ENCODE measurements at regions not wholly inside any gene's neighbourhood (a gene's known extent, or its start where the extent isn't known, plus 50 kb on each side); places are given as distances from the start of the nearest gene placed in this dataset.

DNA sequence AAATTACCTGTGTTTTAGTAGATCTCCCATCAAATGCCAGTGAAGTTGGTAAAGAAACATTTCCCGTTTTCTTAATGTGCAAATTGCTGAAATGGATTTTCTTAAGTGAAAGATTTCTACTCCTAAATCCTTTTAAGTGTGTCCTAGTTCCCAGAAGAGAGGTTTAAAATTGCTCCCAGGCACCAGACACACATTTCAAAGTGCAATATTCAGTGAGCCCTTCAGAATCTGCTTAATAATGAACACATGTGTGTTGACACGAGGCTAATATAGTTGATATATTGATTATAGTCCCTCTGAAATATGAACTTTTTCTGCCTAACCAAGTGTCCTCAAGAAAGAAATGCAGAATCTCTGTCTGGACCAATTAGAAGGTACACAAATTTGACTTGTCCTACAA is 861.7 kb upstream of the CNTNAP5 start (continued):
- TF ChIP-seq, protein P1, sequence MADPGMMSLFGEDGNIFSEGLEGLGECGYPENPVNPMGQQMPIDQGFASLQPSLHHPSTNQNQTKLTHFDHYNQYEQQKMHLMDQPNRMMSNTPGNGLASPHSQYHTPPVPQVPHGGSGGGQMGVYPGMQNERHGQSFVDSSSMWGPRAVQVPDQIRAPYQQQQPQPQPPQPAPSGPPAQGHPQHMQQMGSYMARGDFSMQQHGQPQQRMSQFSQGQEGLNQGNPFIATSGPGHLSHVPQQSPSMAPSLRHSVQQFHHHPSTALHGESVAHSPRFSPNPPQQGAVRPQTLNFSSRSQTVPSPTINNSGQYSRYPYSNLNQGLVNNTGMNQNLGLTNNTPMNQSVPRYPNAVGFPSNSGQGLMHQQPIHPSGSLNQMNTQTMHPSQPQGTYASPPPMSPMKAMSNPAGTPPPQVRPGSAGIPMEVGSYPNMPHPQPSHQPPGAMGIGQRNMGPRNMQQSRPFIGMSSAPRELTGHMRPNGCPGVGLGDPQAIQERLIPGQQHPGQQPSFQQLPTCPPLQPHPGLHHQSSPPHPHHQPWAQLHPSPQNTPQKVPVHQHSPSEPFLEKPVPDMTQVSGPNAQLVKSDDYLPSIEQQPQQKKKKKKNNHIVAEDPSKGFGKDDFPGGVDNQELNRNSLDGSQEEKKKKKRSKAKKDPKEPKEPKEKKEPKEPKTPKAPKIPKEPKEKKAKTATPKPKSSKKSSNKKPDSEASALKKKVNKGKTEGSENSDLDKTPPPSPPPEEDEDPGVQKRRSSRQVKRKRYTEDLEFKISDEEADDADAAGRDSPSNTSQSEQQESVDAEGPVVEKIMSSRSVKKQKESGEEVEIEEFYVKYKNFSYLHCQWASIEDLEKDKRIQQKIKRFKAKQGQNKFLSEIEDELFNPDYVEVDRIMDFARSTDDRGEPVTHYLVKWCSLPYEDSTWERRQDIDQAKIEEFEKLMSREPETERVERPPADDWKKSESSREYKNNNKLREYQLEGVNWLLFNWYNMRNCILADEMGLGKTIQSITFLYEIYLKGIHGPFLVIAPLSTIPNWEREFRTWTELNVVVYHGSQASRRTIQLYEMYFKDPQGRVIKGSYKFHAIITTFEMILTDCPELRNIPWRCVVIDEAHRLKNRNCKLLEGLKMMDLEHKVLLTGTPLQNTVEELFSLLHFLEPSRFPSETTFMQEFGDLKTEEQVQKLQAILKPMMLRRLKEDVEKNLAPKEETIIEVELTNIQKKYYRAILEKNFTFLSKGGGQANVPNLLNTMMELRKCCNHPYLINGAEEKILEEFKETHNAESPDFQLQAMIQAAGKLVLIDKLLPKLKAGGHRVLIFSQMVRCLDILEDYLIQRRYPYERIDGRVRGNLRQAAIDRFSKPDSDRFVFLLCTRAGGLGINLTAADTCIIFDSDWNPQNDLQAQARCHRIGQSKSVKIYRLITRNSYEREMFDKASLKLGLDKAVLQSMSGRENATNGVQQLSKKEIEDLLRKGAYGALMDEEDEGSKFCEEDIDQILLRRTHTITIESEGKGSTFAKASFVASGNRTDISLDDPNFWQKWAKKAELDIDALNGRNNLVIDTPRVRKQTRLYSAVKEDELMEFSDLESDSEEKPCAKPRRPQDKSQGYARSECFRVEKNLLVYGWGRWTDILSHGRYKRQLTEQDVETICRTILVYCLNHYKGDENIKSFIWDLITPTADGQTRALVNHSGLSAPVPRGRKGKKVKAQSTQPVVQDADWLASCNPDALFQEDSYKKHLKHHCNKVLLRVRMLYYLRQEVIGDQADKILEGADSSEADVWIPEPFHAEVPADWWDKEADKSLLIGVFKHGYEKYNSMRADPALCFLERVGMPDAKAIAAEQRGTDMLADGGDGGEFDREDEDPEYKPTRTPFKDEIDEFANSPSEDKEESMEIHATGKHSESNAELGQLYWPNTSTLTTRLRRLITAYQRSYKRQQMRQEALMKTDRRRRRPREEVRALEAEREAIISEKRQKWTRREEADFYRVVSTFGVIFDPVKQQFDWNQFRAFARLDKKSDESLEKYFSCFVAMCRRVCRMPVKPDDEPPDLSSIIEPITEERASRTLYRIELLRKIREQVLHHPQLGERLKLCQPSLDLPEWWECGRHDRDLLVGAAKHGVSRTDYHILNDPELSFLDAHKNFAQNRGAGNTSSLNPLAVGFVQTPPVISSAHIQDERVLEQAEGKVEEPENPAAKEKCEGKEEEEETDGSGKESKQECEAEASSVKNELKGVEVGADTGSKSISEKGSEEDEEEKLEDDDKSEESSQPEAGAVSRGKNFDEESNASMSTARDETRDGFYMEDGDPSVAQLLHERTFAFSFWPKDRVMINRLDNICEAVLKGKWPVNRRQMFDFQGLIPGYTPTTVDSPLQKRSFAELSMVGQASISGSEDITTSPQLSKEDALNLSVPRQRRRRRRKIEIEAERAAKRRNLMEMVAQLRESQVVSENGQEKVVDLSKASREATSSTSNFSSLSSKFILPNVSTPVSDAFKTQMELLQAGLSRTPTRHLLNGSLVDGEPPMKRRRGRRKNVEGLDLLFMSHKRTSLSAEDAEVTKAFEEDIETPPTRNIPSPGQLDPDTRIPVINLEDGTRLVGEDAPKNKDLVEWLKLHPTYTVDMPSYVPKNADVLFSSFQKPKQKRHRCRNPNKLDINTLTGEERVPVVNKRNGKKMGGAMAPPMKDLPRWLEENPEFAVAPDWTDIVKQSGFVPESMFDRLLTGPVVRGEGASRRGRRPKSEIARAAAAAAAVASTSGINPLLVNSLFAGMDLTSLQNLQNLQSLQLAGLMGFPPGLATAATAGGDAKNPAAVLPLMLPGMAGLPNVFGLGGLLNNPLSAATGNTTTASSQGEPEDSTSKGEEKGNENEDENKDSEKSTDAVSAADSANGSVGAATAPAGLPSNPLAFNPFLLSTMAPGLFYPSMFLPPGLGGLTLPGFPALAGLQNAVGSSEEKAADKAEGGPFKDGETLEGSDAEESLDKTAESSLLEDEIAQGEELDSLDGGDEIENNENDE (IDR thresholded peaks at IDR 0.05; ENCODE audit: insufficient replicate concordance, low read length): no peak
- TF ChIP-seq CHD1 (IDR thresholded peaks at IDR 0.05; ENCODE audit: low read depth, low read length) (no peak), CBX5 (IDR thresholded peaks at IDR 0.05; ENCODE audit: low read depth, low read length) (no peak), EGR1 (IDR thresholded peaks at IDR 0.05; ENCODE audit: borderline replicate concordance, low read depth, low read length) (no peak), POLR2A (IDR thresholded peaks at IDR 0.05; ENCODE audit: control extremely low read depth in 1 of 2, low read depth in 2 of 2, low read length in 2 of 2) (no peak)
